BE2C (cell line): ENCODE measurements at regions not wholly inside any gene's neighbourhood (a gene's known extent, or its start where the extent isn't known, plus 50 kb on each side); places are given as distances from the start of the nearest gene placed in this dataset.
"Not testable (repeated sequence)": the region's sequence is repeated elsewhere in the genome, so short reads cannot be mapped to it uniquely, and the experiment has no call there.

Experiments used
- DNase-seq: peaks from one replicate; pipeline ENCODE4 v3.0.0-alpha.2; 2020
- H3K27me3 ChIP-seq: fragments of 250-450 bp; sonication (Bioruptor Pico); 2 replicates; pipeline ENCODE4 v1.5.1; 2020; ENCODE audit warnings: mild to moderate bottlenecking
- H3K36me3 ChIP-seq: fragments of 250-450 bp; sonication (Bioruptor Pico); 2 replicates; pipeline ENCODE4 v1.5.1; 2020; ENCODE audit warnings: mild to moderate bottlenecking
- H3K4me1 ChIP-seq: fragments of 250-450 bp; sonication (Bioruptor Pico); 2 replicates; pipeline ENCODE4 v1.5.1; 2020
- H3K4me3 ChIP-seq: 2 replicates; pipeline ENCODE4 v1.5.1; 2011; ENCODE audit warnings: low read depth, low read length
- H3K9me3 ChIP-seq: fragments of 250-450 bp; sonication (Bioruptor Pico); 2 replicates; pipeline ENCODE4 v1.5.1; 2020
- TF ChIP-seq, protein P1 (sequence below): IDR thresholded peaks from 2 replicates; pipeline ENCODE4 v1.5.1; 2012; ENCODE audit warnings: mild to moderate bottlenecking, low read depth, low read length

DNA sequence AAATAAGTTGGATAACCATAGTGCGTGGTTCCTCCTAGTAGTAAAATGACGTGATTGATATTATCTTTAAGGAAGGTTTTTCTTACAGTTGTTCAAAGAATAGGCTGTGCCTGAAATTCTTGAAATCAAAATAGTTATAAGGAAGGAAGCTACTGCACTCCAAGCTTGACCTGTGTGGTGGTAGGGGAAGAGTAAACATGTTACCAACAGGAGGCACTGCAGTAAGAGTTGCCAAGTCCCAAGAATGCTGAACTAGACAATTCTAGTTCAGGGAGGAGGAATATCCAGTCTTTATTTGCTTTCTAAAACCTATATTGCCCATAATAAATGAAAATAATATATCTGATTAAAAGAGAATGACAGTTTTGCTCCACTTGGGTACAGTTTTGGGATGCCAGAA lies 764.5 kb downstream of the TMTC2 start:
- no peak for DNase-seq
- Histone ChIP-seq H3K27me3 (no peaks in the 10 kb centered on the region), H3K36me3 (no peaks in the 10 kb centered on the region), H3K4me1 (no peaks in the 10 kb centered on the region; the same call in 1 of the 2 replicates), H3K9me3 (0 out of 2 replicates have a peak, but pooled peaks cover 3% of the 10 kb centered on the region), H3K4me3 (no peak overlapping the region)
- TF ChIP-seq, protein P1, sequence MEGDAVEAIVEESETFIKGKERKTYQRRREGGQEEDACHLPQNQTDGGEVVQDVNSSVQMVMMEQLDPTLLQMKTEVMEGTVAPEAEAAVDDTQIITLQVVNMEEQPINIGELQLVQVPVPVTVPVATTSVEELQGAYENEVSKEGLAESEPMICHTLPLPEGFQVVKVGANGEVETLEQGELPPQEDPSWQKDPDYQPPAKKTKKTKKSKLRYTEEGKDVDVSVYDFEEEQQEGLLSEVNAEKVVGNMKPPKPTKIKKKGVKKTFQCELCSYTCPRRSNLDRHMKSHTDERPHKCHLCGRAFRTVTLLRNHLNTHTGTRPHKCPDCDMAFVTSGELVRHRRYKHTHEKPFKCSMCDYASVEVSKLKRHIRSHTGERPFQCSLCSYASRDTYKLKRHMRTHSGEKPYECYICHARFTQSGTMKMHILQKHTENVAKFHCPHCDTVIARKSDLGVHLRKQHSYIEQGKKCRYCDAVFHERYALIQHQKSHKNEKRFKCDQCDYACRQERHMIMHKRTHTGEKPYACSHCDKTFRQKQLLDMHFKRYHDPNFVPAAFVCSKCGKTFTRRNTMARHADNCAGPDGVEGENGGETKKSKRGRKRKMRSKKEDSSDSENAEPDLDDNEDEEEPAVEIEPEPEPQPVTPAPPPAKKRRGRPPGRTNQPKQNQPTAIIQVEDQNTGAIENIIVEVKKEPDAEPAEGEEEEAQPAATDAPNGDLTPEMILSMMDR: no peak

DNA sequence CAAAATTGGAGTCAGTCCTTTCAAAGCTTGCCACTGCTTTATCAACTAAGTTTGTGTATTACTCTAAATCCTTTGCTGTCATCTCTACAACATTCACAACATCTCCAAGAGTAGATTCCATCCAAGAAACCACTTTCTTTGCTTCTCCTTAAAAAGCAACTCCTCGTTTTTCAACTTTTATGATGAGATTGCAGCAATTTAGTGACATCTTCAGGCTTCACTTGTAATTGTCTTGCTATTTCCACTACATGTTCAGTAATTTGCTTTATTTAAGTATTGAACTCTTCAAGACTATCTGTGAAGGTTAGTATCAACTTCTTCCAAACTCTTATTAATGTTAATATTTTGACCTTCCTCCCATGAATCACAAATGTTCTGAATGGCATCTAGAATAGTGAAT lies 747.9 kb downstream of the TMTC2 start:
- no peak for DNase-seq
- TF ChIP-seq, protein P1: no peak

DNA sequence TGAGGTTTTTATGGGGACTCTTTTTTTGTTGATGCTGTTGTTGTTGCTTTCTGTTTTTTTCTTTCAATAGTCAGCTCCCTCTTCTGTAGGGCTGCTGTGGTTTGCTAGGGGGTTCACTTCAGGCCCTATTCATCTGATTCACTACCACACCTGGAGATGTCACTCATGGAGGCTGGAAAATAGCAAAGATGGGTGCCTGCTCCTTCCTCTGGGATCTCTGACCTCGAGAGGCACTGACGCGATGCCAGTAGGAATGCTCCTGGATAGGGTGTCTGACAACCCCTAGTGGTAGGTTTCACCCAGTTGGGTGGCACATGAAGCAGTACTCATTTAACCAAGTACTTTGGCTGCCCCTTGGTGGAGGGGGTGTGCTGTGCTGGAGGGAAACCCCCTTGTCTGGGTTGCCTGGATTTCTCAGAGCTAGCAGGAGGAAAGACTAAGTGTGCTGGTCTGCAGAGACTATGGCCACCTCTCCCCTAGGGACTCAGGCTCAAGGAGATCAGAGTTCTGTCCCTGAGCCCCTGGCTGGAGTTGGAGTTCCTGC lies 745.5 kb downstream of the TMTC2 start:
- no peaks in the 10 kb centered on the region for H3K36me3 ChIP-seq
- no peaks in the 10 kb centered on the region for H3K4me1 ChIP-seq

More for the DNA sequence above, 747.9 kb downstream of the TMTC2 start:
- no peaks in the 10 kb centered on the region for H3K36me3 ChIP-seq
- no peaks in the 10 kb centered on the region for H3K27me3 ChIP-seq
- no peak overlapping the region for H3K4me3 ChIP-seq
- no peaks in the 10 kb centered on the region; the same call in 1 of the 2 replicates for H3K9me3 ChIP-seq
- no peaks in the 10 kb centered on the region for H3K4me1 ChIP-seq

DNA sequence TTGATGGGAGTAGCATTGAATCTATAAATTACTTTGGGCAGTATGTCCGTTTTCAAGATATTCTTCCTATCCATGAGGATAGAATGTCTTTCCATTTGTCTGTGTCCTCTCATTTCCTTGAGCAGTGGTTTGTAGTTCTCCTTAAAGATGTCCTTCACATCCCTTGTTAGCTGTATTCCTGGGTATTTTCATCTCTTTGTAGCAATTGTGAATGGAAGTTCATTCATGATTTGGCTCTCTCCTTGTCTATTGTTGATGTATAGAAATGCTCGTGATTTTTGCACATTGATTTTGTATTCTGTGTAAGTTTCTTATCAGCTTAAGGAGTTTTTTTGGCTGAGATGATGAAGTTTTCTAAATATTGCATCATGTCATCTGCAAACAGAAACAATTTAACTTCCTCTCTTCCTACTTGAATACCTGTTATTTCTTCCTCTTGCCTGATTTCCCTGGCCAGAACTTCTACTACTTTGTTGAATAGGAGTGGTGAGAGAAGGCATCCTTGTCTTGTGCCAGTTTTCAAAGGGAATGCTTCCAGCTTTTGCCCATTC lies 741.0 kb downstream of the TMTC2 start:
- H3K4me3 ChIP-seq, H3K27me3 ChIP-seq, H3K36me3 ChIP-seq, DNase-seq, H3K9me3 ChIP-seq, H3K4me1 ChIP-seq: not testable (repeated sequence)

More for the DNA sequence above, 745.5 kb downstream of the TMTC2 start:
- H3K27me3 ChIP-seq: no peaks in the 10 kb centered on the region
- no peaks in the 10 kb centered on the region for H3K9me3 ChIP-seq
- DNase-seq: no peak
- no peak overlapping the region for H3K4me3 ChIP-seq
- TF ChIP-seq, protein P1: no peak

DNA sequence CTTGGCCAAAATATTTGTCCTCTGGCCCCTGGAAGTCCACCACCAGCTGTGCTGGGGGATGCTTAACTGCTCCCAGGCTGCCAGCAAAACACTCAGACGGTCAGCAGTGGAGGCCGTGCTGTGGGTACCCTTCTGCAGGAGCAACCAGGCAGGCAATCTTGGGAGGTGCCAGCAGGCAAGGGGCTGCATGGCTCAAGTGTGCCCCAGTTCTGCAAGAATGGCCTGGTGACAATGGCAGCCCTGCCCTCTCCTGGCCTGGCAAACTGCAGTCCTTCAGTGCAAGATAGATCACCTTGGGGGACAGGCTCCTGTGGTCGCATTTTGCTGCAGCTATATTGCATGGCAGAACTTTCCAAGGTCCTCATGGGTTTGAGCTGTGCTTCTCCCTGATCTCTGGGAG lies 728.3 kb downstream of the TMTC2 start:
- Histone ChIP-seq H3K4me1 (no peaks in the 10 kb centered on the region; the same call in 1 of the 2 replicates), H3K36me3 (no peaks in the 10 kb centered on the region), H3K4me3 (no peak overlapping the region), H3K9me3 (no peaks in the 10 kb centered on the region), H3K27me3 (no peaks in the 10 kb centered on the region)
- no peak for DNase-seq
- TF ChIP-seq, protein P1: no peak

GRCh38 chr12:83408851-83409250 lies 722.1 kb downstream of the TMTC2 start:
- Histone ChIP-seq H3K36me3 (no peaks in the 10 kb centered on the region), H3K4me1 (no peaks in the 10 kb centered on the region; the same call in 1 of the 2 replicates), H3K4me3 (no peak overlapping the region), H3K9me3 (0 out of 2 replicates have a peak, but pooled peaks cover 2% of the 10 kb centered on the region), H3K27me3 (no peaks in the 10 kb centered on the region)
- no peak for DNase-seq
- TF ChIP-seq, protein P1: no peak
